NT2/D1 (cell line): ENCODE measurements at regions not wholly inside any gene's neighbourhood (a gene's known extent, or its start where the extent isn't known, plus 50 kb on each side); places are given as distances from the start of the nearest gene placed in this dataset.

Source experiments
- SUZ12 ChIP-seq: IDR thresholded peaks from 2 replicates; pipeline ENCODE4 v1.6.1; 2011; ENCODE audit not compliant: insufficient read length, insufficient read depth; ENCODE audit errors: extremely low read depth
- YY1 ChIP-seq: IDR thresholded peaks from 2 replicates; pipeline ENCODE4 v1.6.1; 2011; ENCODE audit not compliant: insufficient read length, insufficient read depth
- ZNF274 ChIP-seq: IDR thresholded peaks from 2 replicates; pipeline ENCODE4 v1.6.1; 2011; ENCODE audit warnings: mild to moderate bottlenecking, low read depth, low read length

DNA sequence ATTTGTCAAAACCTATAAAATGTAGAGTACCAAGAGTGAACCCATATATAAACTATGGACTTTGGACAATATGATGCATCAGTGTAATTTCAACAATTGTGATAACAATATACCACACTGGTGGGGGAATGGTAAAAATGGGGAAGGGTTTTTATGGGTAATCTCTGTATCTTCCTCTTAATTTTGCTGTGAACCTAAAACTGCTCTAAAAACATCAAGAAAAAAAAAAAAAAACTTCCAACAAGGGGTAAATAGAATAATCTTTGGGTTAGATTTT, 592.0 kb upstream of the ADGRB3 start:
- TF ChIP-seq SUZ12 (no peak), ZNF274 (no peak), YY1 (no peak)
